Fibroblast of villous mesenchyme (primary cell): ENCODE measurements at regions not wholly inside any gene's neighbourhood (a gene's known extent, or its start where the extent isn't known, plus 50 kb on each side); places are given as distances from the start of the nearest gene placed in this dataset.

Experiments used
- DNase-seq: peaks from one replicate; pipeline ENCODE4 v3.0.0-alpha.2; 2010; ENCODE audit warnings: low read depth
- H3K4me3 ChIP-seq: 2 replicates; pipeline ENCODE4 v1.5.1; 2011; ENCODE audit warnings: low read depth, mild to moderate bottlenecking, low read length
- TF ChIP-seq, protein P1 (sequence below): IDR thresholded peaks from 2 replicates; pipeline ENCODE4 v1.5.1; 2012; ENCODE audit warnings: low read depth, mild to moderate bottlenecking, low read length; ENCODE audit not compliant: insufficient read depth

DNA sequence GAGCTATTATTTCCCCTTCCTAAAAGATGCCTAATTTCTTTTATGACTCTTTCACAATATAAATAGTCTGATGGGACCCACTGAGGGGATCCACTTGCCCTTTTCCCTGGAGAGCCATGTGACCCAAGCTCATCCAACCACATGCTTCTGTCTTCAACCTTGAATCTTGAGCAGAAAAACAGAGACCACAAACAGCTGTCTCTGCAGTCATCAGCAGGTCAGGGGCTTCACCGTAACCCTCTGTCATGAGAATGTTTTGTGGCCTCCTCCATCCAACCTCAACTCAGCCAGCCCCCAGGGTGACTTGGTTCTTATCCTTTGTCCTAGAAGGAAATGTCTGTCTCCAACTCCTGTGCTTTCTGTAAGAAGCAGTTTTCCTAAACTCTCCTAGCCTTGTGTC, 129.6 kb upstream of the POU2AF2 start:
- no peak overlapping the region for H3K4me3 ChIP-seq
- TF ChIP-seq, protein P1, sequence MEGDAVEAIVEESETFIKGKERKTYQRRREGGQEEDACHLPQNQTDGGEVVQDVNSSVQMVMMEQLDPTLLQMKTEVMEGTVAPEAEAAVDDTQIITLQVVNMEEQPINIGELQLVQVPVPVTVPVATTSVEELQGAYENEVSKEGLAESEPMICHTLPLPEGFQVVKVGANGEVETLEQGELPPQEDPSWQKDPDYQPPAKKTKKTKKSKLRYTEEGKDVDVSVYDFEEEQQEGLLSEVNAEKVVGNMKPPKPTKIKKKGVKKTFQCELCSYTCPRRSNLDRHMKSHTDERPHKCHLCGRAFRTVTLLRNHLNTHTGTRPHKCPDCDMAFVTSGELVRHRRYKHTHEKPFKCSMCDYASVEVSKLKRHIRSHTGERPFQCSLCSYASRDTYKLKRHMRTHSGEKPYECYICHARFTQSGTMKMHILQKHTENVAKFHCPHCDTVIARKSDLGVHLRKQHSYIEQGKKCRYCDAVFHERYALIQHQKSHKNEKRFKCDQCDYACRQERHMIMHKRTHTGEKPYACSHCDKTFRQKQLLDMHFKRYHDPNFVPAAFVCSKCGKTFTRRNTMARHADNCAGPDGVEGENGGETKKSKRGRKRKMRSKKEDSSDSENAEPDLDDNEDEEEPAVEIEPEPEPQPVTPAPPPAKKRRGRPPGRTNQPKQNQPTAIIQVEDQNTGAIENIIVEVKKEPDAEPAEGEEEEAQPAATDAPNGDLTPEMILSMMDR = no peak
- no peak for DNase-seq

DNA sequence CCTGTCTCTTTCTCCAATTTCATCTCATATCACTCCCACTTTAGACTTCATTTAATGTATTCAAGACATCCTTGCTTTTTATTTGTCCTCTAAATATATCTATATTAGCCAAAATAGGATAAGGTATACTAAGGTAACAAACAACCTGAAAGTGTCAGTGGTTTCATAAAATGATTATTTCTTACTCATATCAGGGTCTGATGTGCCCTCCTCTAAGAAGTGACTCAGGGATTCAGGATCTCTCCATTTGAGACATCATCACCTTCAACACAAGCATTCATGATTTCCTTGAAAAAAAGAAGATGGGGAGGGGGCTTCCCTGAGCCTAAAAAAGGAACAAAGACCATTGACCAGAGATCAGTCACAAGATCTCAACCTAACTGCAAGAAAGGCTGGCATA, 131.4 kb upstream of the POU2AF2 start:
- no peak overlapping the region for H3K4me3 ChIP-seq
- TF ChIP-seq, protein P1 = no peak

DNA sequence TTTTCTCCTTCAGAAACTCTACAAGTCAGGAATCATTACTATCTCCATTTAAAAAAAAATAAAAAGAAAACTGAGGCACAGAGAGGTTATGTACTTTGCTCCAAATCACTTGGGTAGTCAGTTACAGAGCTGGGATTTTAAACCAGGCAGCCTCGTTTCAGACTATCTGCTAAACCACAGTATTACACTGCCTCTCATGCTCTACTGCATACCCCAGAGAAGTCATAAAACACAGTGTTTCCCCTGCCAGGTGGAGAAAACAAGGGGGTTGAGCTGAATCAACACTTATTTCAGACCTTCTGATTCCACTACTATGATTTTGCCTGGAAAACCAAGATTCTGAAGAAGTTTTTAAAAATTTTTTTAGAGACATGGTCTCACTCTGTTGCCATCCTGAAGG, 132.9 kb upstream of the POU2AF2 start:
- TF ChIP-seq, protein P1 = no peak
- no peak overlapping the region for H3K4me3 ChIP-seq
- no peak for DNase-seq

More for the DNA sequence above, 131.4 kb upstream of the POU2AF2 start:
- DNase-seq = no peak

DNA sequence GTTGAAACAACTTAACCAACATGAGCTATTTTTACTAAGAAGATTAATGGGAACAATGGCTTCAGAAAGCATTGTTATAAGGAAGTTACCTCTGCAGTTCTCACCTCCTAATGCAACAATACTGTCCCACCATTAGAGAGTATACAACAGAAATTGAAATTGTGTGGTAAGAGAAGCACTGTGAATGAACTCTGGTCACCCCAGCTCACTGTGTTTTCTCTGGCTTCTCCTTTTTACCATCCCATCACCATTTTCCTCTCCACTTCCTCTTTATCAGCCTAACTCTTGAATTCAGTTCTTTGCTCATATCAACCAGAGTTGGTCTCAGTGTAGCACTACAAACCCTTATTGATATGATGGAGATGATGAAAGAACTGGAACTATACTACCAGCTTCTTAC, 138.0 kb upstream of the POU2AF2 start:
- H3K4me3 ChIP-seq = no peak overlapping the region
- TF ChIP-seq, protein P1 = no peak
- DNase-seq = no peak

DNA sequence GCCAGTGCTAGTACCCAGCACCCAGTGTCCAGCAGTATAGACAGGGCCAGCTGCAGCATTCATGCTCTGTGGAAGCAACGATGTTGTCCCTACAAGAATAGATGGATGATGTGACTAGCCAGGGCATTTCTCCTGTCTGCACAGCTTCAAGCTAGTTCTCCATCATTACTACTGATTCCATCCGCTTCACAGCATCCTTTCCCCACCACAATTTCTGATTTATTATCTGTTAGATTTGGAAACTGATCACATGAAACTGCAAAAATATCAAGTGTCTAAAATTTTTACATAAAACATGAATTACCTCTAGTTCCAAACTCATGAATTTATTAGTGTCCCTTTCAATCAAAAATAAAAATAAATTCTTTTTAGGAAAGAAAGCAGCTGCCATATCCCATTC, 138.9 kb upstream of the POU2AF2 start:
- H3K4me3 ChIP-seq = no peak overlapping the region
- TF ChIP-seq, protein P1 = no peak
- DNase-seq = no peak

DNA sequence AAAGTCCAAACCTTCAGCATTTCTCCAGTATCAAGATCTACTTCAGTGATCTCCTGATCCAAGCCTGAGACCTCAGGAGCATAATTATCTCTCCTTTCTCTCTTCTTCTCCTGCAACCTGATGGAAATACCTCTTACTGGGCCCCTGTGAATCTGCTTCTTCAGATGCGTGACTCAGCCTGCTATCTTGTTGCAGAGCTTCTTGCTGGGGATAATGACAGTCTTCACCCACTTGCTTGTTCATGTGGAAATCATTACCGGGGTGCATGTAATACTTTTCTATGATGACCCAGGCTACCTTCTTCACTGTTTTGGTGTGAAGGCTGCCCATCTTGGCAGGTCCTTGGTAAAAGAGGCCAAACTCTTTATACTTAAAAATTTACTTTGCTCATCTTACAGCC, 140.0 kb upstream of the POU2AF2 start:
- TF ChIP-seq, protein P1 = no peak
- H3K4me3 ChIP-seq = no peak overlapping the region
- DNase-seq = peak; percentile 18

DNA sequence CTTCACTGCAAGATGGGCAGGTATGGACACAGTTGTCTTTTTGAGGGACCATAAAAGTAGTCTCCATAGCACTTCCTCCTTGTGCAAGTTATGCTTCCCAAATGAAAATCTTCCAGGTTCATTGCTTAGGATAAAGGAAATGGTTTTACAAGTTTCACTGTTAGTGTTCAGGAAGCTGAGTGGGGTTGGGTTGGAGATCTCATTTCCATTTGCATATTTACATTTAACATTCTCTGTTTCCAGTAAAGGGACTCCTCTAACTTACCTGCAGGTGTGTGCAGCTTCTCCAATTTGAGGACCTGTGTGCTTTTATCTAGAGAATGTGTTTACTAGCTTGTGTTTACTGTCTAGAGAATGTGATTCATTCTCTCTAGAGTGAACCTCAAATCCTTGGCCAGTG, 141.3 kb upstream of the POU2AF2 start:
- no peak for DNase-seq
- TF ChIP-seq, protein P1 = no peak
- H3K4me3 ChIP-seq = no peak overlapping the region
